Sigmoid colon (tissue), 4 donors: ENCODE measurements at regions not wholly inside any gene's neighbourhood (a gene's known extent, or its start where the extent isn't known, plus 50 kb on each side); places are given as distances from the start of the nearest gene placed in this dataset.

ENCODE experiments used
- EP300 ChIP-seq, 4 donors: sonication (generic); formaldehyde crosslinking; IDR thresholded peaks; one replicate each; pipeline ENCODE4 v1.6.1; 2017; ENCODE audit warnings: antibody characterized with exemption in 4 of 4
- TF ChIP-seq, protein P1 (sequence below), 4 experiments: fragments of 450-650 bp in 3 of 4; fragments of 200-600 bp in 1 of 4; IDR thresholded peaks; one replicate each; pipeline ENCODE4 v1.5.1; 2016 to 2019; ENCODE audit warnings: antibody characterized with exemption in 4 of 4, mild to moderate bottlenecking in 3 of 4, moderate library complexity in 2 of 4

GRCh38 chr17:77404812-77405581, 264.2 kb downstream of the SEC14L1 start:
- no peak for TF ChIP-seq EP300 (IDR thresholded peaks at IDR 0.05)
- TF ChIP-seq, protein P1, sequence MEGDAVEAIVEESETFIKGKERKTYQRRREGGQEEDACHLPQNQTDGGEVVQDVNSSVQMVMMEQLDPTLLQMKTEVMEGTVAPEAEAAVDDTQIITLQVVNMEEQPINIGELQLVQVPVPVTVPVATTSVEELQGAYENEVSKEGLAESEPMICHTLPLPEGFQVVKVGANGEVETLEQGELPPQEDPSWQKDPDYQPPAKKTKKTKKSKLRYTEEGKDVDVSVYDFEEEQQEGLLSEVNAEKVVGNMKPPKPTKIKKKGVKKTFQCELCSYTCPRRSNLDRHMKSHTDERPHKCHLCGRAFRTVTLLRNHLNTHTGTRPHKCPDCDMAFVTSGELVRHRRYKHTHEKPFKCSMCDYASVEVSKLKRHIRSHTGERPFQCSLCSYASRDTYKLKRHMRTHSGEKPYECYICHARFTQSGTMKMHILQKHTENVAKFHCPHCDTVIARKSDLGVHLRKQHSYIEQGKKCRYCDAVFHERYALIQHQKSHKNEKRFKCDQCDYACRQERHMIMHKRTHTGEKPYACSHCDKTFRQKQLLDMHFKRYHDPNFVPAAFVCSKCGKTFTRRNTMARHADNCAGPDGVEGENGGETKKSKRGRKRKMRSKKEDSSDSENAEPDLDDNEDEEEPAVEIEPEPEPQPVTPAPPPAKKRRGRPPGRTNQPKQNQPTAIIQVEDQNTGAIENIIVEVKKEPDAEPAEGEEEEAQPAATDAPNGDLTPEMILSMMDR (IDR thresholded peaks at IDR 0.05) = no peak
